Naive thymus-derived CD4-positive, alpha-beta T cell (primary cell): ENCODE measurements at regions not wholly inside any gene's neighbourhood (a gene's known extent, or its start where the extent isn't known, plus 50 kb on each side); places are given as distances from the start of the nearest gene placed in this dataset.

Experiments used
- ATAC-seq: fragments of 150-1000 bp; cut with Tn5 transposase; 2 replicates; pipeline ENCODE4 v1.10.0; 2021; ENCODE audit warnings: mild to moderate bottlenecking, moderate library complexity
- CTCF ChIA-PET: fragments of 350-600 bp; sonication (Branson Sonifier 250); formaldehyde crosslinking; loops from one replicate; lab custom pipeline; 2021; ENCODE audit warnings: antibody characterized with exemption; lab: Charles Lee
- POLR2A ChIA-PET: fragments of 350-600 bp; sonication (Branson Sonifier 250); formaldehyde crosslinking; loops from one replicate; lab custom pipeline; 2021; ENCODE audit warnings: antibody characterized with exemption, inconsistent platforms; lab: Charles Lee
- DNase-seq, 9 donors: peaks; one replicate each; pipeline versions ENCODE4 v3.0.0 to v3.0.0-alpha.2; 2020 to 2022; ENCODE audit warnings: mixed read lengths in 1 of 9
- H3K27ac ChIP-seq: one replicate; pipeline ENCODE4 v1.7.0; 2013; ENCODE audit warnings: mild to moderate bottlenecking, low read depth, low read length, moderate library complexity
- H3K27me3 ChIP-seq, 2 donors: one replicate each; pipeline ENCODE4 v1.7.0; 2013; ENCODE audit warnings: low read length in 2 of 2, mild to moderate bottlenecking in 2 of 2, moderate library complexity in 2 of 2; ENCODE audit not compliant: control insufficient read depth in 2 of 2, insufficient read depth in 2 of 2
- H3K36me3 ChIP-seq, 3 experiments: 1 replicate in 2 of 3; 2 replicates in 1 of 3; pipeline ENCODE4 v1.7.0; 2013; ENCODE audit warnings: low read length in 3 of 3, mild to moderate bottlenecking in 3 of 3, moderate library complexity in 1 of 3; ENCODE audit not compliant: insufficient read depth in 3 of 3, control insufficient read depth in 2 of 3
- H3K4me1 ChIP-seq, 2 donors: one replicate each; pipeline ENCODE4 v1.7.0; 2013; ENCODE audit warnings: low read length in 2 of 2, mild to moderate bottlenecking in 2 of 2, moderate library complexity in 1 of 2; ENCODE audit not compliant: control insufficient read depth in 2 of 2, insufficient read depth in 2 of 2
- H3K4me3 ChIP-seq: 2 replicates; pipeline ENCODE4 v1.7.0; 2013; ENCODE audit warnings: mild to moderate bottlenecking, low read length
- H3K9me3 ChIP-seq, 3 experiments: 1 replicate in 2 of 3; 2 replicates in 1 of 3; pipeline ENCODE4 v1.7.0; 2013; ENCODE audit warnings: low read length in 3 of 3; ENCODE audit not compliant: control insufficient read depth in 2 of 3
- H3K27ac Mint-ChIP-seq, 9 donors: one replicate each; pipeline ENCODE4 v1.8.0; 2020 to 2022; ENCODE audit warnings: mixed read lengths in 9 of 9, mild to moderate bottlenecking in 8 of 9, moderate library complexity in 5 of 9, inconsistent platforms in 2 of 9
- H3K27me3 Mint-ChIP-seq, 5 donors: one replicate each; pipeline ENCODE4 v1.8.0; 2021 to 2022; ENCODE audit warnings: mixed read lengths in 5 of 5, mild to moderate bottlenecking in 1 of 5
- H3K36me3 Mint-ChIP-seq, 5 donors: one replicate each; pipeline ENCODE4 v1.8.0; 2020 to 2022; ENCODE audit warnings: mixed read lengths in 5 of 5, mild to moderate bottlenecking in 3 of 5, inconsistent platforms in 1 of 5
- H3K4me1 Mint-ChIP-seq, 7 donors: one replicate each; pipeline ENCODE4 v1.8.0; 2020 to 2022; ENCODE audit warnings: mixed read lengths in 7 of 7, mild to moderate bottlenecking in 3 of 7, inconsistent platforms in 1 of 7
- H3K4me3 Mint-ChIP-seq, 10 donors: one replicate each; pipeline ENCODE4 v1.8.0; 2020 to 2022; ENCODE audit warnings: mild to moderate bottlenecking in 10 of 10, mixed read lengths in 10 of 10, moderate library complexity in 6 of 10, inconsistent platforms in 2 of 10
- H3K9me3 Mint-ChIP-seq, 11 donors: one replicate each; pipeline ENCODE4 v1.8.0; 2020 to 2022; ENCODE audit warnings: mixed read lengths in 11 of 11, mild to moderate bottlenecking in 4 of 11, inconsistent platforms in 1 of 11, moderate library complexity in 1 of 11
- intact Hi-C, 2 donors: fragments of 100-400 bp; cut with micrococcal nuclease; formaldehyde crosslinking; loops; one replicate each; pipeline ENCODE4 v1.15.1; 2023

GRCh38 chr5:98461485-98461884 is 312.0 kb upstream of the RGMB start:
- POLR2A ChIA-PET, result no interaction called here
- Histone ChIP-seq H3K9me3 (no peaks in the 10 kb centered on the region), H3K27ac (no peak overlapping the region), H3K36me3 (no peaks in the 10 kb centered on the region), H3K4me1 (no peaks in the 10 kb centered on the region), H3K4me3 (no peak overlapping the region), H3K27me3 (no peaks in the 10 kb centered on the region)
- intact Hi-C loops, result no loop called here
- Mint-ChIP-seq H3K27me3 (peaks cover 0 to 10% (median 0%) of the 10 kb centered on the region in 5 donors), H3K36me3 (no peaks in the 10 kb centered on the region), H3K4me3 (no peak overlapping the region), H3K27ac (no peak overlapping the region), H3K9me3 (peaks cover 0 to 4% (median 0%) of the 10 kb centered on the region in 11 donors), H3K4me1 (no peaks in the 10 kb centered on the region)
- no peak for DNase-seq
- CTCF ChIA-PET, result no interaction called here
- ATAC-seq, result no peak

GRCh38 chr5:98463222-98463621 is 310.2 kb upstream of the RGMB start:
- CTCF ChIA-PET, result no interaction called here

GRCh38 chr5:98463676-98464075 is 309.8 kb upstream of the RGMB start:
- DNase-seq (no peak), ATAC-seq (no peak)
- Mint-ChIP-seq H3K9me3 (peaks cover 0 to 7% (median 0%) of the 10 kb centered on the region in 11 donors), H3K4me1 (no peaks in the 10 kb centered on the region), H3K4me3 (no peak overlapping the region), H3K27ac (no peak overlapping the region), H3K27me3 (peaks cover 0 to 15% (median 0%) of the 10 kb centered on the region in 5 donors), H3K36me3 (no peaks in the 10 kb centered on the region)
- Histone ChIP-seq H3K4me1 (no peaks in the 10 kb centered on the region), H3K27me3 (no peaks in the 10 kb centered on the region), H3K36me3 (no peaks in the 10 kb centered on the region), H3K9me3 (no peaks in the 10 kb centered on the region), H3K27ac (no peak overlapping the region), H3K4me3 (no peak overlapping the region)
- CTCF ChIA-PET, result no interaction called here
- intact Hi-C loops, result no loop called here
- POLR2A ChIA-PET, result no interaction called here

More at GRCh38 chr5:98463222-98463621, 310.2 kb upstream of the RGMB start:
- Histone ChIP-seq H3K36me3 (no peaks in the 10 kb centered on the region), H3K4me1 (no peaks in the 10 kb centered on the region), H3K27ac (no peak overlapping the region), H3K4me3 (no peak overlapping the region), H3K9me3 (no peaks in the 10 kb centered on the region), H3K27me3 (no peaks in the 10 kb centered on the region)
- Mint-ChIP-seq H3K4me3 (no peak overlapping the region), H3K27me3 (peaks cover 0 to 15% (median 0%) of the 10 kb centered on the region in 5 donors), H3K27ac (no peak overlapping the region), H3K9me3 (peaks cover 0 to 7% (median 0%) of the 10 kb centered on the region in 11 donors), H3K4me1 (no peaks in the 10 kb centered on the region), H3K36me3 (no peaks in the 10 kb centered on the region)
- POLR2A ChIA-PET, result no interaction called here
- DNase-seq (no peak), ATAC-seq (no peak)
- intact Hi-C loops, result no loop called here

DNA sequence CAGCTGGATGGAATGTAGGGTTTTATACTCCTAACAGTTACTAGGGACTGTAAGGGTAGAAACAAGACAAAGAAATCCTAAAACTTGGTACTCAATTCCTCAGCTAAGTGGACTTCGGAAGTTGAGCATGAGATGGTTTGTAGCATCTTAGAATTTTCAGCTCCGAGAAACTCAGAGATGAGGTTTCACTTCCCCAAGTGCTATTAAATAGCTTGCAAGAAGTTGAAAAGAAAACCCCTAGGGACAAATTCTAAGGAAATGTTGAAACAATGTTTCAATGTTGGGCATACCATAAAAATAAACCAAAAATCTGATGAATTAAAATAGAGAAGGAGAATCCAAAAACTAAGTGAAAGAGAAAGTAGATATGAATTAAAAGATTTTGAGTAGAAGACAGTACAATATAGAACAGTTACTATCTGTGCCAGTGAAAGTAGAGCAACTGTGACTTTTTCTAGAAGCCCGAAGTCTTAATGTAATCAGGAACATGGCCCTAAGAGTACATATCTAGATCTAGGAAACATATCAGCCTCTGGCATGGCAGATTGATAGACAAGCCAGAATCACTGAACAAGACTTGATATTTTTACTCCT is 308.6 kb upstream of the RGMB start:
- CTCF ChIA-PET, result no interaction called here
- intact Hi-C loops, result no loop called here

GRCh38 chr5:98468188-98468869 is 305.1 kb upstream of the RGMB start:
- H3K27ac Mint-ChIP-seq, result no peak overlapping the region
- Histone ChIP-seq H3K36me3 (no peaks in the 10 kb centered on the region), H3K4me3 (no peak overlapping the region), H3K9me3 (no peaks in the 10 kb centered on the region), H3K27ac (no peak overlapping the region), H3K4me1 (no peaks in the 10 kb centered on the region), H3K27me3 (no peaks in the 10 kb centered on the region)
- ATAC-seq (no peak), DNase-seq (no peak)
- peaks cover 0 to 5% (median 0%) of the 10 kb centered on the region in 5 donors for H3K27me3 Mint-ChIP-seq
- ChIA-PET POLR2A (no interaction called here), CTCF (no interaction called here)
- H3K9me3 Mint-ChIP-seq, result peaks cover 0 to 7% (median 0%) of the 10 kb centered on the region in 11 donors
- no peaks in the 10 kb centered on the region for H3K36me3 Mint-ChIP-seq
- no peak overlapping the region for H3K4me3 Mint-ChIP-seq
- H3K4me1 Mint-ChIP-seq, result no peaks in the 10 kb centered on the region
- intact Hi-C loops, result no loop called here

More for the DNA sequence above, 308.6 kb upstream of the RGMB start:
- Histone ChIP-seq H3K4me3 (no peak overlapping the region), H3K4me1 (no peaks in the 10 kb centered on the region), H3K27ac (no peak overlapping the region), H3K9me3 (no peaks in the 10 kb centered on the region), H3K27me3 (no peaks in the 10 kb centered on the region), H3K36me3 (no peaks in the 10 kb centered on the region)
- POLR2A ChIA-PET, result no interaction called here
- DNase-seq (no peak), ATAC-seq (no peak)
- Mint-ChIP-seq H3K27ac (no peak overlapping the region), H3K27me3 (peaks cover 0 to 15% (median 0%) of the 10 kb centered on the region in 5 donors), H3K4me1 (no peaks in the 10 kb centered on the region), H3K4me3 (no peak overlapping the region), H3K9me3 (peaks cover 0 to 7% (median 0%) of the 10 kb centered on the region in 11 donors), H3K36me3 (no peaks in the 10 kb centered on the region)

GRCh38 chr5:98470747-98471146 is 302.7 kb upstream of the RGMB start:
- Mint-ChIP-seq H3K27me3 (peaks cover 0 to 5% (median 0%) of the 10 kb centered on the region in 5 donors), H3K36me3 (no peaks in the 10 kb centered on the region), H3K4me3 (no peak overlapping the region), H3K4me1 (no peaks in the 10 kb centered on the region), H3K27ac (no peak overlapping the region), H3K9me3 (peaks cover 0 to 6% (median 0%) of the 10 kb centered on the region in 11 donors)
- H3K4me1 ChIP-seq, result no peaks in the 10 kb centered on the region
- H3K9me3 ChIP-seq, result no peaks in the 10 kb centered on the region
- no peak overlapping the region for H3K4me3 ChIP-seq
- ATAC-seq (no peak), DNase-seq (no peak)
- H3K27ac ChIP-seq, result no peak overlapping the region
- H3K36me3 ChIP-seq, result no peaks in the 10 kb centered on the region
- intact Hi-C loops, result no loop called here
- H3K27me3 ChIP-seq, result no peaks in the 10 kb centered on the region
- ChIA-PET POLR2A (no interaction called here), CTCF (no interaction called here)

- Mint-ChIP-seq H3K27ac (no peak overlapping the region), H3K27me3 (peaks cover 0 to 6% (median 0%) of the 10 kb centered on the region in 5 donors), H3K4me1 (no peaks in the 10 kb centered on the region), H3K4me3 (no peak overlapping the region), H3K9me3 (peaks cover 0 to 6% (median 0%) of the 10 kb centered on the region in 11 donors), H3K36me3 (no peaks in the 10 kb centered on the region)
- ChIA-PET POLR2A (no interaction called here), CTCF (no interaction called here)
- Histone ChIP-seq H3K36me3 (no peaks in the 10 kb centered on the region), H3K27ac (no peak overlapping the region), H3K4me1 (no peaks in the 10 kb centered on the region), H3K9me3 (no peaks in the 10 kb centered on the region), H3K4me3 (no peak overlapping the region), H3K27me3 (no peaks in the 10 kb centered on the region)
- intact Hi-C loops, result no loop called here
- no peak for DNase-seq
- ATAC-seq, result no peak
Measured at GRCh38 chr5:98471458-98471857, 302.0 kb upstream of the RGMB start.
